Spleen (tissue), 11 donors: ENCODE measurements at regions not wholly inside any gene's neighbourhood (a gene's known extent, or its start where the extent isn't known, plus 50 kb on each side); places are given as distances from the start of the nearest gene placed in this dataset.

Source experiments
- DNase-seq: peaks from one replicate; pipeline ENCODE4 v3.0.0-alpha.2; 2020
- H3K27ac ChIP-seq, 8 donors: fragments of 200-600 bp; sonication (generic) in 7 of 8; 1 replicate in 4 of 8; 2 replicates in 4 of 8; pipeline versions ENCODE4 v1.5.0 to v1.8.0; 2016 to 2021; ENCODE audit warnings: inconsistent platforms in 4 of 8, mild to moderate bottlenecking in 4 of 8, moderate library complexity in 1 of 8
- H3K27me3 ChIP-seq, 7 donors: fragments of 200-600 bp; sonication (generic) in 6 of 7; replicated peaks in 1 of 7; 1 replicate in 4 of 7; 2 replicates in 3 of 7; pipeline versions ENCODE4 v1.5.0 to v1.8.0; 2016 to 2021; ENCODE audit warnings: inconsistent platforms in 3 of 7, mild to moderate bottlenecking in 1 of 7
- H3K36me3 ChIP-seq, 6 donors: fragments of 200-600 bp; sonication (generic) in 5 of 6; 1 replicate in 4 of 6; 2 replicates in 2 of 6; pipeline versions ENCODE4 v1.5.0 to v1.8.0; 2016 to 2021; ENCODE audit warnings: inconsistent platforms in 2 of 6
- H3K4me1 ChIP-seq, 6 donors: fragments of 200-600 bp; sonication (generic) in 5 of 6; 1 replicate in 3 of 6; 2 replicates in 3 of 6; pipeline versions ENCODE4 v1.5.0 to v1.8.0; 2016 to 2021; ENCODE audit warnings: inconsistent platforms in 3 of 6
- H3K4me3 ChIP-seq, 8 donors: fragments of 200-600 bp; sonication (generic) in 7 of 8; 1 replicate in 4 of 8; 2 replicates in 4 of 8; pipeline versions ENCODE4 v1.5.0 to v1.8.0; 2016 to 2021; ENCODE audit warnings: inconsistent platforms in 4 of 8, mild to moderate bottlenecking in 4 of 8, moderate library complexity in 2 of 8
- H3K9me3 ChIP-seq, 8 donors: fragments of 200-600 bp; sonication (generic) in 7 of 8; 1 replicate in 4 of 8; 2 replicates in 4 of 8; pipeline versions ENCODE4 v1.5.0 to v1.8.0; 2016 to 2021; ENCODE audit warnings: inconsistent platforms in 4 of 8
- POLR2A ChIP-seq, 3 donors: fragments of 450-650 bp; IDR thresholded peaks; one replicate each; pipeline ENCODE4 v1.5.1; 2017; ENCODE audit warnings: antibody characterized with exemption in 3 of 3, mild to moderate bottlenecking in 1 of 3
- POLR2AphosphoS5 ChIP-seq, 3 donors: sonication (generic); formaldehyde crosslinking; IDR thresholded peaks; one replicate each; pipeline ENCODE4 v1.5.1; 2017; ENCODE audit warnings: antibody characterized with exemption in 3 of 3
- WGBS, 5 donors: extraction: QIAGEN DNeasy Blood & Tissue Kit in 3 of 5; methylation state at CpG; one replicate each; pipeline versions ENCODE4 v1.1.5 to v1.1.7; 2013 to 2018; 5-methylcytosine and 5-hydroxymethylcytosine counted together
- intact Hi-C: fragments of 100-400 bp; cut with DNase I; formaldehyde crosslinking; loops from one replicate; pipeline ENCODE4 v1.15.0; 2023; ENCODE audit warnings: low total_unique reads
- TF ChIP-seq, protein P1 (sequence below), 11 experiments: fragments of 200-600 bp in 7 of 11; fragments of 450-650 bp in 4 of 11; sonication (generic) in 4 of 11; IDR thresholded peaks in 8 of 11; conservative IDR thresholded peaks in 3 of 11; 1 replicate in 7 of 11; 2 replicates in 4 of 11; pipeline versions ENCODE4 v1.4.0 to v1.8.0; 2016 to 2021; ENCODE audit warnings: antibody characterized with exemption in 11 of 11, inconsistent platforms in 4 of 11, mild to moderate bottlenecking in 1 of 11
- donor health status: healthy with polysubstance abuse.
- donor health status: DM: no; HTN: no; CAD: no; lungs with moderate emphysema.
- donor health status: DM: no; HTN: no; CAD: no.
- donor health status: Bipolar disorder and iron deficiency.
- donor health status: healthy.
- donor health status: DM: no; HTN: no; CAD: no.
- donor health status: DM: yes; HTN: yes; CAD: no.

DNA sequence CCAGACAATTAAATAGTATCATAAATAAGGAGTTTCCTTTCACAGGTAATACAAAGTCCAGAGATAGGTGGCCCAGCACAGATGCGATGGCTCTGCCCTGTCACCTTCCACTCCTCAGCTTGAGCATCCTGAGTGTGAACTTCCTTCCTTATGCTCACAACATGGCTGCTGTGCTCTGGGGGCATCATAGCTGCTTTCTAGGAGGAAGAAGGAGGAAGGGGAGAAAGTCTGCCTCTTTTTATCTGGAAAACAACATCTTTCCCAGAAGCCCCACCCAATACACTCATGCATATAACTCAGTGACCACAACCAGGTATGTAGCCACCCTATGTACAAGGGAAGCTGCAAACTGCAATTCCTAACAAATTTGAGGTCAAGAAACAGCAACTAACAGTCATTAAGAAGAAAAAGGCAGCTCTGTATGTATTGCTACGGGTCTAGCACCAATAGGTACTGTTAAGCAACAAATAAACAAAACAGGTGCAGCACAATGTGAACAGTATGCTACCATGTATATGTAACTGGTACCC, 201.2 kb upstream of the UBL3 start:
- 55 to 67% (median 65%) methylated on average over 2 of the region's 2 CpGs for WGBS, 5 donors
- no peak for DNase-seq
- no peak overlapping the region for H3K27ac ChIP-seq
- intact Hi-C loops = no loop called here
- TF ChIP-seq POLR2A (IDR thresholded peaks at IDR 0.05) (no peak), POLR2AphosphoS5 (IDR thresholded peaks at IDR 0.05) (no peak)
- H3K9me3 ChIP-seq = no peaks in the 10 kb centered on the region
- H3K36me3 ChIP-seq = no peaks in the 10 kb centered on the region
- peaks cover 0 to 6% (median 0%) of the 10 kb centered on the region in 6 donors for H3K4me1 ChIP-seq
- peaks cover 0 to 15% (median 0%) of the 10 kb centered on the region in 7 donors for H3K27me3 ChIP-seq
- H3K4me3 ChIP-seq = no peak overlapping the region

DNA sequence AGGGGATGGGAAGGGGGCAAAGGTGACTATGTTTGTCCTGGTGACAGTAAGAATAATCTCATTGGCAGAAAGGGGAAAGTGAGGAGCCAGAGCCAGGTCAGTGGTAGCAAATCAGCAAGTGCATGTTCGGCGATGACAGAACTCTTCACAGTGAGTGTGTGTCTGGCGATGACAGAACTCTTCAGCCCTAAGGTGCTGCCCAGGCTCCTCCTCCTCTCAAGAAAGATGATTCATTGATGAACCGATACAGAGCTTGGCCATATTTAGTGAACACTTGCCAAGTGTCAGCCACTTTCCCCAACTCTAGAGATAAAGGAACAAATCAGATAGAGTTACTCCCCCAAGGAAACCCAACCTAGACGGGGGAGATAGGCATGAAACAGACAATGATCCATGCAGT, 199.3 kb upstream of the UBL3 start:
- no peak overlapping the region for H3K27ac ChIP-seq
- no peak for DNase-seq
- peaks cover 0 to 6% (median 0%) of the 10 kb centered on the region in 6 donors for H3K4me1 ChIP-seq
- peaks cover 0 to 15% (median 0%) of the 10 kb centered on the region in 7 donors for H3K27me3 ChIP-seq
- H3K9me3 ChIP-seq = no peaks in the 10 kb centered on the region
- H3K4me3 ChIP-seq = no peak overlapping the region
- 89 to 93% (median 92%) methylated on average over 4 to 5 of the region's 5 CpGs for WGBS, 5 donors
- intact Hi-C loops = no loop called here
- no peaks in the 10 kb centered on the region for H3K36me3 ChIP-seq
- TF ChIP-seq, protein P1, sequence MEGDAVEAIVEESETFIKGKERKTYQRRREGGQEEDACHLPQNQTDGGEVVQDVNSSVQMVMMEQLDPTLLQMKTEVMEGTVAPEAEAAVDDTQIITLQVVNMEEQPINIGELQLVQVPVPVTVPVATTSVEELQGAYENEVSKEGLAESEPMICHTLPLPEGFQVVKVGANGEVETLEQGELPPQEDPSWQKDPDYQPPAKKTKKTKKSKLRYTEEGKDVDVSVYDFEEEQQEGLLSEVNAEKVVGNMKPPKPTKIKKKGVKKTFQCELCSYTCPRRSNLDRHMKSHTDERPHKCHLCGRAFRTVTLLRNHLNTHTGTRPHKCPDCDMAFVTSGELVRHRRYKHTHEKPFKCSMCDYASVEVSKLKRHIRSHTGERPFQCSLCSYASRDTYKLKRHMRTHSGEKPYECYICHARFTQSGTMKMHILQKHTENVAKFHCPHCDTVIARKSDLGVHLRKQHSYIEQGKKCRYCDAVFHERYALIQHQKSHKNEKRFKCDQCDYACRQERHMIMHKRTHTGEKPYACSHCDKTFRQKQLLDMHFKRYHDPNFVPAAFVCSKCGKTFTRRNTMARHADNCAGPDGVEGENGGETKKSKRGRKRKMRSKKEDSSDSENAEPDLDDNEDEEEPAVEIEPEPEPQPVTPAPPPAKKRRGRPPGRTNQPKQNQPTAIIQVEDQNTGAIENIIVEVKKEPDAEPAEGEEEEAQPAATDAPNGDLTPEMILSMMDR (IDR thresholded peaks at IDR 0.05 in 8 of 11, conservative IDR thresholded peaks at IDR 0.05 in 3 of 11) = no peak
- TF ChIP-seq POLR2A (IDR thresholded peaks at IDR 0.05) = no peak
- no peak for TF ChIP-seq POLR2AphosphoS5 (IDR thresholded peaks at IDR 0.05)

DNA sequence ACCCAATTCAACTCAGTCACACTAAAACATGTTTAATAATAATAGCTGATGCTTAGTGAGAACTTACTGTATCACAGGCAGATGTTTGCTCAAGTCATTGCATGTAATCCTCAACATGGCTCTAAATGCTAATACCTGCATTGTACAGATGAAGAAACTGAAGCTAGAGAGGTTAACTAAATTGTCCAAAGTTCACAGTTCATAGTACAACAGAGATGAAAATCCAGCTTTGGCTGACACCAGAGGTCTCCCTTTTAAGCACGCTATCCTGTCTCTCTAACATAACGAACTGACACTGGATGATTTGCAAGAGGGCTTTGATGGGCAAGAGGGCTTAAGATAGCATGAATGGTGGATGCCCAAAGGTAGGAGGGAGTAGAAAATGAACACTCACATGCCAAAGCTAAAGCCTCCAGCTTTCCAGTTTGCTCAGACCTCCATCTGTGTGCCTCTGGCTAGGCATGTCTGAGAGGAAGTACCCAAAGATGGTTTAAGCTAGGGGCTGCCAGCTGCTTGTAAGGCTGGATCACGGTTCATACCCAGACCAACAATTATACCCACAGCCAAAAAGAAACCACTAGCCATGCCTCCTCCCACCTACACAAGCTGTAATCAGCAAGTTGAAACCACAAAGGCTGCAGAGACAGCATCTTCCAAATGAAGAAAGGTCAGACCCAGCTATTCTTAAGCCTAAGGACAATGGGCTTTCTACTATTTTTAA, 196.9 kb upstream of the UBL3 start:
- H3K36me3 ChIP-seq = no peaks in the 10 kb centered on the region
- TF ChIP-seq POLR2AphosphoS5 (IDR thresholded peaks at IDR 0.05) (no peak), POLR2A (IDR thresholded peaks at IDR 0.05) (no peak)
- TF ChIP-seq, protein P1 (IDR thresholded peaks at IDR 0.05 in 8 of 11, conservative IDR thresholded peaks at IDR 0.05 in 3 of 11) = no peak

DNA sequence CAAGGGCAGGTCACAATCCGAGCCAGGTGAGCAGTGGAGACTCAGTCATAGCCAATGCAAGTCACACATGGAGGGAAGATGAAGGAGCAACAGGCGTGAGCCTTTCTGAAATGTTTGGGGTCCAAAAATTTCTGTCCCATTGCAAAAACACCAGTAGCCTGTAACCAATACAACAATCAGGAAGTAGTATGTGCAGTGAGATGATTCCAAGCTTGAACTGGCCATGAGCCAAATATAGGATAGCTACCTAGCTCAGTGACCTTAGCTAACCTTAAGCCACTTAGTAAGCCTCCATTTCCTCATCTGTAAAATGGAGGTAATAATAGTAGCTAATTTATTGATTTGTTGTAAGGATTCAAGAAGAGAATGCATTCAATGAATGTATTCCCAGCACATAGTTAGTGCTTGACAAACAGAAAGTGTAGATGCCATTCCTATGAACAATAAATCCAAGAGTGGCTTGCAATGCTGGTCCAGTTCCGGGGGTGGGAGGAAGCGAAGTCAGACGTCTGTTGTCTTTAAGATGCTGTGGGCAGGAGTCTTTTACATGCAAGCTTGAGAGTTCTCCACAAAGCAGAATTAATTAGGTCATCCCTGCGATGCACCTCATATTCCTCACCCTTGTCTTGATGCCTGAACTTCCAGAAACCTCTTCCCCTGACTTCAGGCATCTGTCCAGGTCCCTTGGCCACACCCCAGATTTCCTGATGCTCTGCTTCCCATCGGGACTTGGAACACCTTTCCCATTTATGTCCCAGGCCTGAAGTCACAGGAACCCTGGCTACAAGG, 195.7 kb upstream of the UBL3 start:
- no peak overlapping the region for H3K27ac ChIP-seq
- no peaks in the 10 kb centered on the region for H3K4me1 ChIP-seq
- WGBS, 5 donors = 76 to 92% (median 83%) methylated on average over 7 of the region's 7 CpGs
- no peak overlapping the region for H3K4me3 ChIP-seq
- no peaks in the 10 kb centered on the region for H3K27me3 ChIP-seq
- H3K9me3 ChIP-seq = no peaks in the 10 kb centered on the region
- TF ChIP-seq, protein P1 (IDR thresholded peaks at IDR 0.05 in 8 of 11, conservative IDR thresholded peaks at IDR 0.05 in 3 of 11) = no peak
- TF ChIP-seq POLR2A (IDR thresholded peaks at IDR 0.05) = no peak
- TF ChIP-seq POLR2AphosphoS5 (IDR thresholded peaks at IDR 0.05) = no peak
- no peaks in the 10 kb centered on the region for H3K36me3 ChIP-seq
- no peak for DNase-seq
- intact Hi-C loops = no loop called here

More for the DNA sequence above, 196.9 kb upstream of the UBL3 start:
- Histone ChIP-seq H3K4me3 (no peak overlapping the region), H3K9me3 (no peaks in the 10 kb centered on the region), H3K27me3 (peaks cover 0 to 5% (median 0%) of the 10 kb centered on the region in 7 donors), H3K27ac (no peak overlapping the region), H3K4me1 (peaks cover 0 to 6% (median 0%) of the 10 kb centered on the region in 6 donors)
- intact Hi-C loops = no loop called here
- no peak for DNase-seq
- 57 to 77% (median 62%) methylated on average over 3 of the region's 3 CpGs for WGBS, 5 donors
